Retina (tissue), 1 donor: ENCODE measurements at regions not wholly inside any gene's neighbourhood (a gene's known extent, or its start where the extent isn't known, plus 50 kb on each side); places are given as distances from the start of the nearest gene placed in this dataset.

ENCODE experiments used
- DNase-seq: peaks from one replicate; pipeline ENCODE4 v3.0.0-alpha.2; 2016

GRCh38 chr7:33757563-33758165 is 147.7 kb upstream of the BMPER start:
- peak; percentile 25 for DNase-seq

DNA sequence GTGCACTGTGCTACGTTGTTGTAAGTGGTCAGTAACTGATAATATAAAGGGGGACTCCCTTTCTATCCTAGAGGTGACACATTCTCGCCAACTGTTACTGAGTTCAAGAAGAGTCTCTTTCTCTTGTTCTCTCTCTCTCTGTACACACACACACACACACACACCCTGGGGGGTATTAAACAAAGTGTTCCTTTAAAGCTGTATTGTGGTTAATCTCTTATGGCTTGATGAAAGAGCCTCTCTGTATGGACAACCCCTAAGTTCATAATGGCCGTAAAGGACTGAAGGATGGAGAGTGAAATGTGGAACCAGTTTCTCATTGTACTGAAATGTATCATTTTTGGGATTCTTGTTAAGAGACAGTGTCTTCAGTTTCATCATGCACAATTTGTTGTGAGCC is 145.2 kb upstream of the BMPER start:
- DNase-seq = no peak

GRCh38 chr7:33760834-33761233 is 144.5 kb upstream of the BMPER start:
- DNase-seq = no peak

DNA sequence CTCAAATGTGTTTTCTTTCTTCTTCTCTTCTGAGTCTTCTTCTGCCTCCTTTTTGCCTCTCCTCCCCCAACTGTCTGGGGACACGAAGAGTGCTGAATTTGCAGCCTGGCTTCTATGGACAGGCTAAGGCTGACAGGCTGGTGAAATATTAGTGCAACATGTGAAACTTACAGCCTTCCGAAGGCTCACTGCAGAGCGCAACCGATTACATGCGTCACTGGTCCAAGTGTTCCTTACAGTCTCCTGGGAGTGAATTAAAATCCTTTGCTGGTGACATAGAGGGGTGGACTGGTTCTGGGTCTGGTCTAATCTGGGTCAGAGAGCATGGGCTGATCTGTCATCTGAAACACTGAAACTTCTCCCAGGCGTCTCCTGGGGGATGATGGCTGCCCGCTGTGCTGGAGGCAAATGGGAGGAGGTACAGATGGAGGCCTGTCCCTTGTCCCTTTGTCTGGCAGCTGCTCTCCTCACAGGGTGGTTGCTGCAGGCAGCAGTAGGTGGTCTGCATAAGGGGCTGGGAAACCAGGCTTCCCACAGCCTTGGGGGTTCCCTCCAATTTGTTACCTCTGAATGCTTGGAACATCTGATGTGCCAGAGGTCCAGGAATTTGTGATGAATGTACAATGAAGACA is 143.8 kb upstream of the BMPER start:
- DNase-seq = peak; percentile 81

- DNase-seq = no peak
Measured at GRCh38 chr7:33762151-33762910, 143.0 kb upstream of the BMPER start.

DNA sequence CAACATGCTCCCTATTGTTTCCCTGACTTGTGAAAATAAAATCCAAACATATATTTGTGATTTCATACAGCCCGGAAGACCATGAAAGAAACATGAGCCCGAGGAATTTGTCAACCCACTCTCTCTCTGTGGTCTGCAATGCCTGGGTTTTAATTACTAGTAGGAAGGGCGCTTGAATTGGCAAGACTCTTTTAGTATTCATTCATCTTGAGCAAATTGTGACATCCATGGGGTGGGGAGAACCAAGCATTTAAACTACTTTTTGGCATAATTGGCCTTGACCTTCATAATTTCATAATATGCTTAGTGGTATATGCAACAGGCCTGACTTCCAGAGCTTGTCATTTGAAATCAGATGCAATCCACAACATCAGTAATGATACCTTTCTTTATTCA is 142.4 kb upstream of the BMPER start:
- DNase-seq = no peak

GRCh38 chr7:33764752-33765451 is 140.4 kb upstream of the BMPER start:
- no peak for DNase-seq

DNA sequence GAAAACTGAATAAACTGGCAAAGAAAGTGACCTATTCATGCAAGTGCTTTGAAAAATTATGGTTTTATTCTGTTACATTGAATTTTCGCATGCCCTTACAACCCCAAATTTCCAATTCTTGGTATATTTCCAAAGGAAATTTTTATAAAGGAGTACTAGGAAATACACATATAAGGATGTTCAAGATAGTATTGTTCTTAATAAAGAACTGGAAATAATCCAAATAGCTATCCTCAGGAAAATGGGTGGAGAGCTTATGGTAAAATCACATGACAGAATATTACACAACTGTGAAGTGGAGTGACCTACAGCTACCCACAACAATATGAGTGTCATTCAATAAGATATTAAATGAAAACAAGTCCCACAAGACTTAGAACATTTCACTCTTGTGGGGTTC is 138.9 kb upstream of the BMPER start:
- no peak for DNase-seq

DNA sequence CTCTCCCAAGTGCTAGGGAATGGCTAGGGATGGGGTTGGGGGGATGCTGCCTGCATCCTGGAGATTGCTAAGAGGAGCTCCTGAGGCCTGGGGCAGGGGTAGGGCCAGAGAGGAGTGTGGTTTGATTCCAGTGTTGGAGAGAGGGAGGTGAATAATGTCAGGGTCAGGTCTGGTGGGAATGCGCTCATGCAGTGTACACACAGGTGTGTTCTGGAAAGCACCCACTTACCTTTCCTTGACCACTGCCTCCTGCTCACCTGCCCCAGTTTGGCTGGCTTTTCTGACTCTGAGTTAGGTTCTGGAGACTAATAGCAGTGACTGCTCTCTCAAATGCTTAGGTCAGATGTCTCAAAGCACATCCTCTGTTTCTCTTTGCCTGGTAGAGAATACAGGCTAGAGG is 135.4 kb upstream of the BMPER start:
- no peak for DNase-seq

- no peak for DNase-seq
Measured at GRCh38 chr7:33770576-33770975, 134.8 kb upstream of the BMPER start.

DNA sequence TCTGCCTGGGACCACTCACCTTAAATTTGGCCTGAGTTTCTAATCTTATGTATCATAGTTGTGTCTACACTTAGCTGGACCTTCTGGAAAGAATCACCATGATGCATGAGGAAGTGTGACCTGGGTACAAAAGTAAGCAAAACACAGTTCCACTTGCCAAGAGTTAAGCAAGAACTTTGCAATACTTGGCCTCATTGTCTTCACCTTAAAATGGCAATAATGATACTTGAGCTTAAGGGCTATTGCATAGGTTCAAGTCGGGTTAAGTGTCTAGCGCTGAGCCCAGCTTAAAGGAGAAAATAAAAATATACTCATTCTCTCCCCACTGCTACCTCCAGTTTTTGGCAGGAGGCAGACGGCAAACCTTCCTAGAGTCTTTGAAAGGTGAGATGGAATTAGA is 133.9 kb upstream of the BMPER start:
- DNase-seq = no peak

- no peak for DNase-seq
Measured at GRCh38 chr7:33773053-33773452, 132.3 kb upstream of the BMPER start.

GRCh38 chr7:33774762-33775523 is 130.4 kb upstream of the BMPER start:
- DNase-seq = no peak

GRCh38 chr7:33775790-33776189 is 129.5 kb upstream of the BMPER start:
- no peak for DNase-seq

DNA sequence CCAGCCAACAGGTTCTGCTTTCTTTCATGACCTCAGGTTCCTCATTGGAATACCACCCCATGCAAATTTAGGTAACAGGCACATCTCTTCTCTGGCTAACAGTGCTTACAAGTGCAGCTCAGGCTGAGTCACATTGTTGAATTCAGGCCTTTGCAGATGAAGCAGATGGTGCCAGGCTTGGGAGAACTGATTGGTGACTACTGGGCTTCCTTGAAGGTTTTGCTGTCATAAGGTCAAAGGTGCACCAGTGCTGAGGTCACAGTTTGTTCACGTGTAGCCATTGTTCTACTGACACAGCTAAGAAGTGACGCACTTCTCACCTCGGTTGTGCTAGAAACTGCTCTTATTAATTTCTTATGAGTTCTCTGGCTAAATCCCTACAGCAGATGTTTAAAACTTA is 128.6 kb upstream of the BMPER start:
- DNase-seq = no peak

DNA sequence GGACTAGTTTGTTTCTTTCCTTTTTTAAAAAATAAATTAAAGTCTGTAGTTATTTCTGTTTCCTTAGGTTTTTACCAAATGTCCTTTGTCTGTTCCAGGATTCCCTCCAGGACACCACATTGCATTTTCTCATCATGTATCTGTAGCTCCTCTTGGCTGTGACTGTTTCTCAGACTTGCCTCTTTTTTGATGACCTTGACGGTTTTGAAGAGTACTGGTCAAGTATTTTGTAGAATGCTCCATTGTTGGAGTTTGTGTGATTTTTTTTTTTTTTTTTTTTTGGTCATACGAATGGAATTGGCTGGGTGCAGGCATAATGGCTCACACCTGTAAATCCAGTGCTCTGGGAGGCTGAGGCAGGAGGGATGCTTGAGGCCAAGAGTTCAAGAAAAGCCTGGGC is 127.1 kb upstream of the BMPER start:
- no peak for DNase-seq

GRCh38 chr7:33779216-33779615 is 126.1 kb upstream of the BMPER start:
- DNase-seq = no peak

DNA sequence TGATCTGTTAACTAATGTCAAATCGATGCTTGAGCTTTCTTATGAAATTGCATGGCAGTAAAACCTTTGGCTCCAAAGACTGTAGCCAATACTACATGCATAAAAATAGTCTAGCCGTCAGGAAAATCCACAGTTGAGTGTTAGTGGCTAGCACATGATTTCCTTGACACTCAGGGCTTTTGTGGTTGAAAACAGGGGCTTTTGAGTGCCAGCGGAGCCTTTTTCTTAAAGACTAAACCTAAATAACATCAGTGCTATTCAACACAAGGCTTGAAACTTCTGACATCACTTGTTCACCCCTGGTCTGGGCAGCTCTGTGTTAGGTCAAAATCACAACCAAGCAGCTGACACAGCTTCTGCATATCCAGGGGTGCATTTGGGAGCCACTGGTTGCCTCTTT is 124.2 kb upstream of the BMPER start:
- DNase-seq = no peak

DNA sequence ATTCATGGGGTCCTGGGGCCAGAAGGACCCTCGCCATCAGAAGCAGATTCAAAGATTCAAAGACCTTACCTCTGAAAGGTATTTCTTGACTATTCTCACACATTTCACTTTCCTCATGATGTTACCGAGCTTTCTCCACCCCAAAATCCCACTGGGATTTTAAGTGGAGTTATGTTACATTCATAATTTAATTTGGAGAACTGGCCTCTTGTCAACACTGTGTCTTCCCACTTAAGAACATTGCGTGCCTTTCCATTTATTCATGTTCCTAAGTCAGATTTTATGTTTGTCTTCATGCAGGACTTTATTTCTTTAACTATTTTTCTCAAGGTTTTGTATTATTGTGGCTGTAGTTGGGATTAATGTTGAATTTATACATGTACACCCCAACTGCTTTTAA is 123.5 kb upstream of the BMPER start:
- no peak for DNase-seq

DNA sequence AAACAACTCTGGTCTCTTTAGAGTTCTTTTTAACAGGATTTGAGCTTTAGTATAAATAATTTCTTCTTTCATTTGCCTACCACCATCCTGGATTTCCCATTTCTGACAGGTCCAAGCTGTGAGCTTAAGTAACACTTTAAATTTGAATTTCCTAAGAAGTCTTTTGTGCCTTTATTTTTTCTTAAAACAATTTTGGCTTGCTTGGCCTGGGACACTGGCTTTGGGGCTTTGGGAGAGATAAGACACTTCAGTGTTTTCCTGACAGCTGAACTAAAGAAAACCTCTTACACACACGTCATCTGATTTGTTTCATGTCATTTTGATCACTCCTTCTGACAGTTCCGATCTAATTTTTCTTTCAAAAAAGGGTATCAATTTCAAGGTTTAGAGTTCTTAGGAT is 121.3 kb upstream of the BMPER start:
- DNase-seq = no peak

GRCh38 chr7:33788531-33788930 is 116.8 kb upstream of the BMPER start:
- DNase-seq = no peak

DNA sequence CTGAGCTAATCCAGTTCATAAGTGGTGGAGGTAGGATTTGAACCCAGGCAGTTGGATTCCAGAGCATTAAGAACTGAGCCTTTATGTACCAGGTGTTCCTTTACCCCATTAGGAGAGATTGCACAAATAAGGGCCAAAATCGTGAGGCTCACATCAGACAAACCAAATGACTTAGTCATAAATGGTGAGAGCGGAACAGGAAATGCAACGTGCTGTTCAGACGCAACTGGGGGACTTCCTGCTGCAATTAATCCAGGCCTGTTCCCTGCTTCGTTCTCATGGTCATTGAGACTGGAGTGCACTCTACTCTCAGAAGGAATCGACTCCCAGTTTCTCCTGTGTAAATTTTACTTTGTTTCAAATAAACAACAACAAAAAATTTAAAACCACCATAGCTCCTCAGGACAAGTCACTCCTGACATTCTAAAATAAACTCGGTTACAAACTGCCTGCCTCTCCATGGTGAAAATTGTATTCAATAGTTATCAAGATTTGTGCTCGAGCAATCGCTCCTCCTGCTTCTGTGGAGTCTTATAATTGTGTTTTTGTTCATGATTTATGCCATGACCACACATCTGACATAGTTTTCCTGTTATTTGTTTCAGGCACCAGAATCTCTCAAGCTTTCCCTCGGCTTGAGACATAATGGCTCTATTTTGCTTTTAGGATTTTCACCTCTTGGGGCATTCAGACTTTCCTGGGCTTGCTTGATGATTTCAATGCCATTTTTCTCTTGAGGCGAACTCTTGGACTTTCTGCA is 115.3 kb upstream of the BMPER start:
- DNase-seq = no peak
